Muscle of leg (tissue), 3 donors: ENCODE measurements at regions not wholly inside any gene's neighbourhood (a gene's known extent, or its start where the extent isn't known, plus 50 kb on each side); places are given as distances from the start of the nearest gene placed in this dataset.

ENCODE experiments used
- DNase-seq: peaks from one replicate; pipeline ENCODE4 v3.0.0; 2013
- H3K27ac ChIP-seq: one replicate; pipeline ENCODE4 v1.5.1; 2013; ENCODE audit warnings: mild to moderate bottlenecking, low read length, control low read depth
- H3K27me3 ChIP-seq: one replicate; pipeline ENCODE4 v1.6.1; 2013; ENCODE audit warnings: low read length; ENCODE audit not compliant: control insufficient read depth, insufficient read depth
- H3K36me3 ChIP-seq: one replicate; pipeline ENCODE4 v1.6.1; 2013; ENCODE audit warnings: low read length; ENCODE audit not compliant: control insufficient read depth, insufficient read depth
- H3K4me1 ChIP-seq: one replicate; pipeline ENCODE4 v1.6.1; 2013; ENCODE audit warnings: low read length; ENCODE audit not compliant: control insufficient read depth, insufficient read depth
- H3K4me3 ChIP-seq: one replicate; pipeline ENCODE4 v1.5.1; 2013; ENCODE audit warnings: low read length, control low read depth
- H3K9me3 ChIP-seq: replicated peaks from 2 replicates; pipeline ENCODE4 v1.6.1; 2013; ENCODE audit warnings: low read depth, low read length; ENCODE audit not compliant: control insufficient read depth
- WGBS: methylation state at CpG from one replicate; pipeline ENCODE4 v1.1.5; 2013; ENCODE audit warnings: missing lambda C conversion rate; ENCODE audit not compliant: insufficient coverage; 5-methylcytosine and 5-hydroxymethylcytosine counted together

GRCh38 chr7:136173874-136174273 lies 196.7 kb upstream of the MTPN start:
- Histone ChIP-seq H3K36me3 (no peaks in the 10 kb centered on the region), H3K9me3 (no peaks in the 10 kb centered on the region), H3K4me3 (no peak overlapping the region), H3K27me3 (no peaks in the 10 kb centered on the region), H3K4me1 (no peaks in the 10 kb centered on the region), H3K27ac (no peak overlapping the region)
- WGBS: 73% methylated on average over 2 of the region's 5 CpGs
- DNase-seq: no peak

GRCh38 chr7:136171233-136171632 lies 194.1 kb upstream of the MTPN start:
- no peaks in the 10 kb centered on the region for H3K9me3 ChIP-seq
- H3K4me1 ChIP-seq: no peaks in the 10 kb centered on the region
- no peaks in the 10 kb centered on the region for H3K27me3 ChIP-seq
- no peak overlapping the region for H3K4me3 ChIP-seq
- H3K36me3 ChIP-seq: no peaks in the 10 kb centered on the region
- H3K27ac ChIP-seq: no peak overlapping the region
- DNase-seq: no peak

- Histone ChIP-seq H3K36me3 (no peaks in the 10 kb centered on the region), H3K9me3 (no peaks in the 10 kb centered on the region), H3K27me3 (no peaks in the 10 kb centered on the region), H3K4me1 (no peaks in the 10 kb centered on the region), H3K27ac (no peak overlapping the region), H3K4me3 (no peak overlapping the region)
- WGBS: 58% methylated on average over 2 of the region's 2 CpGs
- no peak for DNase-seq
These were observed 191.7 kb upstream of the MTPN start for GRCh38 chr7:136168821-136169220.

- Histone ChIP-seq H3K36me3 (no peaks in the 10 kb centered on the region), H3K9me3 (no peaks in the 10 kb centered on the region), H3K27ac (no peak overlapping the region), H3K27me3 (no peaks in the 10 kb centered on the region), H3K4me1 (no peaks in the 10 kb centered on the region), H3K4me3 (no peak overlapping the region)
- DNase-seq: no peak
- WGBS: 67% methylated on average over 1 of the region's 4 CpGs
These were observed 190.8 kb upstream of the MTPN start for GRCh38 chr7:136167991-136168390.

GRCh38 chr7:136166521-136166920 lies 189.4 kb upstream of the MTPN start:
- no peak overlapping the region for H3K27ac ChIP-seq
- no peaks in the 10 kb centered on the region for H3K4me1 ChIP-seq
- 75% methylated on average over 1 of the region's 1 CpG for WGBS
- no peaks in the 10 kb centered on the region for H3K27me3 ChIP-seq
- H3K9me3 ChIP-seq: no peaks in the 10 kb centered on the region
- H3K36me3 ChIP-seq: no peaks in the 10 kb centered on the region
- no peak overlapping the region for H3K4me3 ChIP-seq
- no peak for DNase-seq

GRCh38 chr7:136163340-136163801 lies 186.2 kb upstream of the MTPN start:
- Histone ChIP-seq H3K27ac (no peak overlapping the region), H3K4me1 (no peaks in the 10 kb centered on the region), H3K36me3 (no peaks in the 10 kb centered on the region), H3K27me3 (no peaks in the 10 kb centered on the region), H3K4me3 (no peak overlapping the region), H3K9me3 (no peaks in the 10 kb centered on the region)
- WGBS: 100% methylated on average over 2 of the region's 4 CpGs
- no peak for DNase-seq

GRCh38 chr7:136150311-136150710 lies 173.2 kb upstream of the MTPN start:
- Histone ChIP-seq H3K27me3 (no peaks in the 10 kb centered on the region), H3K27ac (no peak overlapping the region), H3K4me3 (no peak overlapping the region), H3K36me3 (no peaks in the 10 kb centered on the region), H3K4me1 (no peaks in the 10 kb centered on the region), H3K9me3 (no peaks in the 10 kb centered on the region)
- no CpG with 5 or more reads among the region's 1 CpG for WGBS
- DNase-seq: no peak

- H3K27me3 ChIP-seq: no peaks in the 10 kb centered on the region
- no peaks in the 10 kb centered on the region for H3K36me3 ChIP-seq
- H3K4me1 ChIP-seq: no peaks in the 10 kb centered on the region
- no peaks in the 10 kb centered on the region for H3K9me3 ChIP-seq
- no peak overlapping the region for H3K4me3 ChIP-seq
- no peak for DNase-seq
- WGBS: 92% methylated on average over 2 of the region's 5 CpGs
- no peak overlapping the region for H3K27ac ChIP-seq
These were observed 171.8 kb upstream of the MTPN start for GRCh38 chr7:136148920-136149319.

- Histone ChIP-seq H3K9me3 (no peaks in the 10 kb centered on the region), H3K36me3 (no peaks in the 10 kb centered on the region), H3K4me3 (no peak overlapping the region), H3K27me3 (no peaks in the 10 kb centered on the region), H3K4me1 (no peaks in the 10 kb centered on the region), H3K27ac (no peak overlapping the region)
- no CpG with 5 or more reads among the region's 1 CpG for WGBS
- no peak for DNase-seq
These were observed 169.8 kb upstream of the MTPN start for GRCh38 chr7:136146925-136147324.

GRCh38 chr7:136144182-136144581 lies 167.0 kb upstream of the MTPN start:
- Histone ChIP-seq H3K36me3 (no peaks in the 10 kb centered on the region), H3K4me1 (no peaks in the 10 kb centered on the region), H3K4me3 (no peak overlapping the region), H3K27me3 (no peaks in the 10 kb centered on the region), H3K27ac (no peak overlapping the region), H3K9me3 (no peaks in the 10 kb centered on the region)
- 69% methylated on average over 1 of the region's 2 CpGs for WGBS
- no peak for DNase-seq

- no peak overlapping the region for H3K27ac ChIP-seq
- no peaks in the 10 kb centered on the region for H3K4me1 ChIP-seq
- H3K9me3 ChIP-seq: no peaks in the 10 kb centered on the region
- no peak for DNase-seq
- H3K36me3 ChIP-seq: no peaks in the 10 kb centered on the region
- no peaks in the 10 kb centered on the region for H3K27me3 ChIP-seq
- H3K4me3 ChIP-seq: no peak overlapping the region
These were observed 166.1 kb upstream of the MTPN start for GRCh38 chr7:136143271-136143670.
